ENCODE measurements at regions not wholly inside any gene's neighbourhood (a gene's known extent, or its start where the extent isn't known, plus 50 kb on each side); places are given as distances from the start of the nearest gene placed in this dataset.

DNA sequence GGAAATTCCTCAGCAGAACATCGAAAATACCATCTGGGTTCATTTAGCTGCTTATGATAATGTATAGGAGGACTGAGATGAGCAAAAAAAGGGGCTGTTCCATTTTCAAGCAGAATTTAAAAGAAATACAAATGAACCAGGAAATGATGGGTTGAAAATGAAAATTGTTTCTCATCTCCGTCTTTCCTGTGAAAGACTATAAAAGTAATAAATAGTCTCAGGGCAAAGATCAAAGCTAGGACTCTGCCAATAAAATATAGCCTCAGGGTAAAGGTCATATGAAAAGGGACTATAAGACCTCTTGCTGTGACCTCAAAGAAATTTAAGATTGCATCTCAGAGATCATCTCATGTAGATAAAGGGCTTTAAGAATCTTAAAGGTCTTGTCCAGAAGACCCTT is 478.0 kb downstream of the BTG1 start:
- TF ChIP-seq, protein P1, sequence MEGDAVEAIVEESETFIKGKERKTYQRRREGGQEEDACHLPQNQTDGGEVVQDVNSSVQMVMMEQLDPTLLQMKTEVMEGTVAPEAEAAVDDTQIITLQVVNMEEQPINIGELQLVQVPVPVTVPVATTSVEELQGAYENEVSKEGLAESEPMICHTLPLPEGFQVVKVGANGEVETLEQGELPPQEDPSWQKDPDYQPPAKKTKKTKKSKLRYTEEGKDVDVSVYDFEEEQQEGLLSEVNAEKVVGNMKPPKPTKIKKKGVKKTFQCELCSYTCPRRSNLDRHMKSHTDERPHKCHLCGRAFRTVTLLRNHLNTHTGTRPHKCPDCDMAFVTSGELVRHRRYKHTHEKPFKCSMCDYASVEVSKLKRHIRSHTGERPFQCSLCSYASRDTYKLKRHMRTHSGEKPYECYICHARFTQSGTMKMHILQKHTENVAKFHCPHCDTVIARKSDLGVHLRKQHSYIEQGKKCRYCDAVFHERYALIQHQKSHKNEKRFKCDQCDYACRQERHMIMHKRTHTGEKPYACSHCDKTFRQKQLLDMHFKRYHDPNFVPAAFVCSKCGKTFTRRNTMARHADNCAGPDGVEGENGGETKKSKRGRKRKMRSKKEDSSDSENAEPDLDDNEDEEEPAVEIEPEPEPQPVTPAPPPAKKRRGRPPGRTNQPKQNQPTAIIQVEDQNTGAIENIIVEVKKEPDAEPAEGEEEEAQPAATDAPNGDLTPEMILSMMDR (IDR thresholded peaks at IDR 0.05), result no peak
- no peak for TF ChIP-seq POLR2AphosphoS5 (IDR thresholded peaks at IDR 0.05; ENCODE audit: insufficient read depth in 1 of 2, low read depth in 1 of 2)
